ENCODE measurements at regions not wholly inside any gene's neighbourhood (a gene's known extent, or its start where the extent isn't known, plus 50 kb on each side); places are given as distances from the start of the nearest gene placed in this dataset.

GRCh38 chr14:66085665-66086064, 400.5 kb upstream of the CCDC196 start:
- Histone ChIP-seq H3K9me2 (replicated peaks; ENCODE audit: insufficient read depth) (no peaks in the 10 kb centered on the region), H2AFZ (no peak overlapping the region), H3K4me1 (ENCODE audit: insufficient read depth) (no peaks in the 10 kb centered on the region), H4K20me1 (ENCODE audit: insufficient read depth, poor library complexity, severe bottlenecking) (no peaks in the 10 kb centered on the region), H3K36me3 (replicated peaks; ENCODE audit: insufficient read depth, low read depth) (no peaks in the 10 kb centered on the region), H3K27ac (no peak overlapping the region), H3K4me3 (no peak overlapping the region), H3K79me2 (no peaks in the 10 kb centered on the region), H3K27me3 (no peaks in the 10 kb centered on the region), H3K4me2 (no peak overlapping the region), H3K9me3 (ENCODE audit: low read depth) (no peaks in the 10 kb centered on the region)
- TF ChIP-seq EZH2phosphoT487 (IDR thresholded peaks at IDR 0.05; ENCODE audit: low read depth, severe bottlenecking, unreplicated experiment) (no peak), EZH2 (IDR thresholded peaks at IDR 0.05; ENCODE audit: borderline replicate concordance) (no peak)
- TF ChIP-seq, protein P1, sequence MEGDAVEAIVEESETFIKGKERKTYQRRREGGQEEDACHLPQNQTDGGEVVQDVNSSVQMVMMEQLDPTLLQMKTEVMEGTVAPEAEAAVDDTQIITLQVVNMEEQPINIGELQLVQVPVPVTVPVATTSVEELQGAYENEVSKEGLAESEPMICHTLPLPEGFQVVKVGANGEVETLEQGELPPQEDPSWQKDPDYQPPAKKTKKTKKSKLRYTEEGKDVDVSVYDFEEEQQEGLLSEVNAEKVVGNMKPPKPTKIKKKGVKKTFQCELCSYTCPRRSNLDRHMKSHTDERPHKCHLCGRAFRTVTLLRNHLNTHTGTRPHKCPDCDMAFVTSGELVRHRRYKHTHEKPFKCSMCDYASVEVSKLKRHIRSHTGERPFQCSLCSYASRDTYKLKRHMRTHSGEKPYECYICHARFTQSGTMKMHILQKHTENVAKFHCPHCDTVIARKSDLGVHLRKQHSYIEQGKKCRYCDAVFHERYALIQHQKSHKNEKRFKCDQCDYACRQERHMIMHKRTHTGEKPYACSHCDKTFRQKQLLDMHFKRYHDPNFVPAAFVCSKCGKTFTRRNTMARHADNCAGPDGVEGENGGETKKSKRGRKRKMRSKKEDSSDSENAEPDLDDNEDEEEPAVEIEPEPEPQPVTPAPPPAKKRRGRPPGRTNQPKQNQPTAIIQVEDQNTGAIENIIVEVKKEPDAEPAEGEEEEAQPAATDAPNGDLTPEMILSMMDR (IDR thresholded peaks at IDR 0.05; ENCODE audit: poor library complexity): no peak
- DNase-seq (ENCODE audit: low spot score): no peak
- 87% methylated on average over 8 of the region's 8 CpGs for WGBS (ENCODE audit: low lambda C conversion rate, missing lambda C conversion rate)

DNA sequence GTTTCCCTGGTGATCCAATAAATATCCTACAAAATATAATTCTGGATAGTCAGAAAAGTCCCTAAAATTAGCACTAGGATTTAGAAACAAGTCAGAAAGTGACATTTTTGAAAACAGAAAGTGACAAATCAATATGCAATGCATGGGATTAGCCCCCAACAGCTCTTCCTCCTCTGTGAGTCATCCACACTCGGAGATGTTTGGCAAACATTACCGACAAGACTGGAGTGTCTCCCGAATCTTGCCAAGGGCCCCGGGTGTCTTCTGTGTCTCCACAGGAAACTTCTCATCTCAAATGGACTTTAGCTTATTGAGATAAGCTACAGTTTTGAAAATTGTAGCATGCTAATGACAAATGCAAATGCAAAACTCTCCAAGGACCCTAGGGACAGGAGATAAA, 398.9 kb upstream of the CCDC196 start:
- WGBS (ENCODE audit: low lambda C conversion rate, missing lambda C conversion rate): 46% methylated on average over 4 of the region's 4 CpGs
- no peaks in the 10 kb centered on the region for H3K79me2 ChIP-seq
- H2AFZ ChIP-seq: no peak overlapping the region
- H3K27me3 ChIP-seq: no peaks in the 10 kb centered on the region
- no peak overlapping the region for H3K4me3 ChIP-seq
- no peaks in the 10 kb centered on the region for H3K9me3 ChIP-seq (ENCODE audit: low read depth)
- H3K9me2 ChIP-seq (replicated peaks; ENCODE audit: insufficient read depth): no peaks in the 10 kb centered on the region
- no peaks in the 10 kb centered on the region for H3K36me3 ChIP-seq (replicated peaks; ENCODE audit: insufficient read depth, low read depth)
- H4K20me1 ChIP-seq (ENCODE audit: insufficient read depth, poor library complexity, severe bottlenecking): no peaks in the 10 kb centered on the region
- no peak overlapping the region for H3K27ac ChIP-seq
- TF ChIP-seq, protein P1 (IDR thresholded peaks at IDR 0.05; ENCODE audit: poor library complexity): no peak
- no peak for TF ChIP-seq EZH2 (IDR thresholded peaks at IDR 0.05; ENCODE audit: borderline replicate concordance)
- no peak for TF ChIP-seq EZH2phosphoT487 (IDR thresholded peaks at IDR 0.05; ENCODE audit: low read depth, severe bottlenecking, unreplicated experiment)
- no peak for DNase-seq (ENCODE audit: low spot score)
- no peak overlapping the region for H3K4me2 ChIP-seq
- H3K4me1 ChIP-seq (ENCODE audit: insufficient read depth): no peaks in the 10 kb centered on the region

DNA sequence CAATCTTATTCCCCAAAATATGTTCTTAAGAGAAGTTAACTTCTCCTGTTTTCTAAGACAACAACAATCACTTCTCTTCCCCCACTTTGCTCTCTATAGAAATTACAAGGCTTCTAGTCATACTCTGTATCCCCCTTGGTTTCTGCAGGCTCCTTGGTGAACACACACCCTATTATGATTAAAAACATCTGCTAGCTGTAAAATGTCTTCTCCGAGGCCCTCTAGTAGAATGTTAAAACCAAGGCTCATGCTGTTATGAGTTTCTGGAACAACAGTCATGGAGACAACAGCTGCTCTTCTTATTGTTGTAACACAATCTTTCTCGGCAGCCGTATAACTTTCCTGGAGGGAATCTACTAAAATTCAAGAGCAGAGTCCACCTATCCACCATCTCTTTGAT, 397.5 kb upstream of the CCDC196 start:
- 56% methylated on average over 3 of the region's 3 CpGs for WGBS (ENCODE audit: low lambda C conversion rate, missing lambda C conversion rate)
- Histone ChIP-seq H3K27me3 (no peaks in the 10 kb centered on the region), H3K27ac (no peak overlapping the region), H3K4me3 (no peak overlapping the region), H3K9me2 (replicated peaks; ENCODE audit: insufficient read depth) (no peaks in the 10 kb centered on the region), H3K4me2 (no peak overlapping the region), H4K20me1 (ENCODE audit: insufficient read depth, poor library complexity, severe bottlenecking) (no peaks in the 10 kb centered on the region), H2AFZ (peak overlapping the region; percentile 8), H3K4me1 (ENCODE audit: insufficient read depth) (no peaks in the 10 kb centered on the region), H3K36me3 (replicated peaks; ENCODE audit: insufficient read depth, low read depth) (no peaks in the 10 kb centered on the region), H3K79me2 (no peaks in the 10 kb centered on the region), H3K9me3 (ENCODE audit: low read depth) (no peaks in the 10 kb centered on the region)
- no peak for DNase-seq (ENCODE audit: low spot score)
- TF ChIP-seq EZH2 (IDR thresholded peaks at IDR 0.05; ENCODE audit: borderline replicate concordance) (no peak), EZH2phosphoT487 (IDR thresholded peaks at IDR 0.05; ENCODE audit: low read depth, severe bottlenecking, unreplicated experiment) (no peak)
- TF ChIP-seq, protein P1 (IDR thresholded peaks at IDR 0.05; ENCODE audit: poor library complexity): no peak

DNA sequence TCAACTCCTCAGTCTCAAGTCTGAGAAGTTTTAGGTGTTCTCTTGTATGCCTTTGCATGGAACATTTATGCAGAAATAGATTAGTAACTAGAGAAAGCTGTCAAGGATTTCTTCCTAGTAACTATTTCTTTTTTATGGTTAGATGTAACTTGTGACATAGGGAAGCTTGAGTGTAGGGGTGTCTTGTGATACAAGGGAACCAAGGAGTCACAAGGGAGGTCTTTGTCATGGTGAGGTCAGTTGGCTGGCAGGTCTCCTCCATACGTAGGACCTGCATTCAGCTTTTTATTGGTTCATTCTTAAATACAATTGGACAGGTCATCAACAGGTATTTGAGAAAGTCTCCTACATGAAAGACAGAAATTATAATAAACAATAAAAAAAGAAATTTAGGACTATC, 394.0 kb upstream of the CCDC196 start:
- H3K79me2 ChIP-seq: no peaks in the 10 kb centered on the region
- TF ChIP-seq EZH2 (IDR thresholded peaks at IDR 0.05; ENCODE audit: borderline replicate concordance) (no peak), EZH2phosphoT487 (IDR thresholded peaks at IDR 0.05; ENCODE audit: low read depth, severe bottlenecking, unreplicated experiment) (no peak)
- TF ChIP-seq, protein P1 (IDR thresholded peaks at IDR 0.05; ENCODE audit: poor library complexity): no peak
- WGBS (ENCODE audit: low lambda C conversion rate, missing lambda C conversion rate): 90% methylated on average over 1 of the region's 1 CpG

More for the DNA sequence above, 394.0 kb upstream of the CCDC196 start:
- Histone ChIP-seq H3K4me3 (no peak overlapping the region), H3K9me3 (ENCODE audit: low read depth) (no peaks in the 10 kb centered on the region), H3K36me3 (replicated peaks; ENCODE audit: insufficient read depth, low read depth) (no peaks in the 10 kb centered on the region), H4K20me1 (ENCODE audit: insufficient read depth, poor library complexity, severe bottlenecking) (no peaks in the 10 kb centered on the region), H2AFZ (no peak overlapping the region), H3K27me3 (no peaks in the 10 kb centered on the region), H3K9me2 (replicated peaks; ENCODE audit: insufficient read depth) (no peaks in the 10 kb centered on the region), H3K4me1 (ENCODE audit: insufficient read depth) (peaks cover 6% of the 10 kb centered on the region), H3K27ac (no peak overlapping the region), H3K4me2 (no peak overlapping the region)
- DNase-seq (ENCODE audit: low spot score): no peak

All from hepatocyte (in vitro differentiated cells).